ENCODE measurements at regions not wholly inside any gene's neighbourhood (a gene's known extent, or its start where the extent isn't known, plus 50 kb on each side); places are given as distances from the start of the nearest gene placed in this dataset.

DNA sequence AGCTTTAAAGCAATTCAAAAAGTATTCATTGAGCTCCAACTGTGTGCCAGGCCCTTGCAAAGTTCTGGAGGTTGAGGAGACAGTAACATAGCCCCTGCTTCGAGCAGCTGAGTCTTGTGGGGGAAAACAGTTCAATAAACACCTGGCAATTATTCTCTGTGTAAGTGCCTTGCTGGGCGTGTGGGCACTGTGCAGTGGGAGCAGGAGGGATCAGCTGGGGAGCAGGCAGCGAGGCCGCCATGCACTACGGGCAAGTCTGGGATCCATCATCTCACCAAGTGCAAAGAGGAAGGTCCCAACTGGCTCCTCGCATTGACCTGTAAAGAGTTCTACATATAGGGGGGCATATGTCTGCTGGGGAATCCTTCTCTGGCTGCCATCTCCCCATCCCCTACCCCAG, 342.2 kb upstream of the HS6ST1 start:
- H3K36me3 ChIP-seq, result no peaks in the 10 kb centered on the region
- intact Hi-C loops (cut with DNase I), result no loop called here
- TF ChIP-seq EP300 (IDR thresholded peaks at IDR 0.05), result no peak
- TF ChIP-seq POLR2A (IDR thresholded peaks at IDR 0.05), result no peak
- no peak for TF ChIP-seq CTCF (IDR thresholded peaks at IDR 0.05)
- no peaks in the 10 kb centered on the region for H3K9me3 ChIP-seq
- WGBS, 3 donors, result 89 to 91% (median 90%) methylated on average over 6 of the region's 6 CpGs
- no peaks in the 10 kb centered on the region for H3K27me3 ChIP-seq
- H3K27ac ChIP-seq, result no peak overlapping the region
- DNase-seq, result no peak
- H3K4me3 ChIP-seq, result no peak overlapping the region
- no peaks in the 10 kb centered on the region for H3K4me1 ChIP-seq (ENCODE audit: insufficient read depth)

DNA sequence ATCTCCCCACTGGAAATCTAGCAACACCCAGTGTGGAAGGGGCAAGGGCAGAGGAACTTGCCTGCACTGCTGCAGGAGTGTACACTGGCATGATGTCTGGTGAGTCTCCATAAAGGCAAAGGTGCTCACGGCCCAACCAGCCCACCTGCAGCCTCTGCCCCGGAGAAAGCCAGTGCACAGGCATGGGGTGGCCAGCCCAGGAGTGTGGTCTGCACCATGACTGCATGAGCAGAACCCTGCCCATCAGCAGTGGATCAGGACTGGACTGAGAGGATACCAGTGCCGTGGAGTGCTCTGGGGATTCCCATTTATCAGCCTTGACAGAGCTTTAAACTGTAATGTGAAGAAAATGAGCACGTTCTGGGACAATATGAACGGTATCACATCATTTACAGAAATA, 342.6 kb upstream of the HS6ST1 start:
- Histone ChIP-seq H3K27me3 (no peaks in the 10 kb centered on the region), H3K27ac (no peak overlapping the region), H3K36me3 (no peaks in the 10 kb centered on the region), H3K4me3 (no peak overlapping the region), H3K9me3 (no peaks in the 10 kb centered on the region), H3K4me1 (ENCODE audit: insufficient read depth) (no peaks in the 10 kb centered on the region)
- no peak for TF ChIP-seq POLR2A (IDR thresholded peaks at IDR 0.05)
- TF ChIP-seq EP300 (IDR thresholded peaks at IDR 0.05), result no peak
- no peak for TF ChIP-seq CTCF (IDR thresholded peaks at IDR 0.05)
- intact Hi-C loops (cut with DNase I), result no loop called here
- no peak for DNase-seq
- WGBS, 3 donors, result 82 to 91% (median 85%) methylated on average over 5 of the region's 5 CpGs

DNA sequence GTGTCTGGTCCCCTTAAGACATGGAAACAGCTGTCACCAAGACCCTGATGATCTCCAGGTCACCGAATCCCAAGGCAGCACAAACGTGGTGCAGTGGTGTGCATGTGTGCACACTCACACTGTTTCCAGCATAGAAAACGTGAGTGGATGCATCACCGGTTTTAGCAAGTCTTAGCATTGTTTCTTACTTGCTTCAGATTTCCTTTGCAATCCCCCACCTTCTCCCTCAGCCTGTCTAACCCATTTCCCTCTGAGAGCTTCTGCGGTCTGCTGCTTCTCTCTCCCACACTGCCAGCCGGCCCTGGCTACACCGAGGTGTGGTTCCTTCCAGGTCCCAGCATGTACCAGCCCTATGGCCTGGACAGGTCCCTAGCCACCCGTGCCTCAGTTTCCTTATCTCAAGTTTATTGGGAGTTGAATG, 343.4 kb upstream of the HS6ST1 start:
- DNase-seq, result no peak
- TF ChIP-seq POLR2A (IDR thresholded peaks at IDR 0.05) (no peak), CTCF (IDR thresholded peaks at IDR 0.05) (no peak), EP300 (IDR thresholded peaks at IDR 0.05) (no peak)
- H3K9me3 ChIP-seq, result no peaks in the 10 kb centered on the region
- no peaks in the 10 kb centered on the region for H3K36me3 ChIP-seq
- no peak overlapping the region for H3K4me3 ChIP-seq
- no peaks in the 10 kb centered on the region for H3K27me3 ChIP-seq
- H3K27ac ChIP-seq, result no peak overlapping the region
- 63 to 71% (median 66%) methylated on average over 8 of the region's 8 CpGs for whole genome bisulfite sequencing, 3 donors
- no peaks in the 10 kb centered on the region for H3K4me1 ChIP-seq (ENCODE audit: insufficient read depth)
- intact Hi-C loops (cut with DNase I), result no loop called here

DNA sequence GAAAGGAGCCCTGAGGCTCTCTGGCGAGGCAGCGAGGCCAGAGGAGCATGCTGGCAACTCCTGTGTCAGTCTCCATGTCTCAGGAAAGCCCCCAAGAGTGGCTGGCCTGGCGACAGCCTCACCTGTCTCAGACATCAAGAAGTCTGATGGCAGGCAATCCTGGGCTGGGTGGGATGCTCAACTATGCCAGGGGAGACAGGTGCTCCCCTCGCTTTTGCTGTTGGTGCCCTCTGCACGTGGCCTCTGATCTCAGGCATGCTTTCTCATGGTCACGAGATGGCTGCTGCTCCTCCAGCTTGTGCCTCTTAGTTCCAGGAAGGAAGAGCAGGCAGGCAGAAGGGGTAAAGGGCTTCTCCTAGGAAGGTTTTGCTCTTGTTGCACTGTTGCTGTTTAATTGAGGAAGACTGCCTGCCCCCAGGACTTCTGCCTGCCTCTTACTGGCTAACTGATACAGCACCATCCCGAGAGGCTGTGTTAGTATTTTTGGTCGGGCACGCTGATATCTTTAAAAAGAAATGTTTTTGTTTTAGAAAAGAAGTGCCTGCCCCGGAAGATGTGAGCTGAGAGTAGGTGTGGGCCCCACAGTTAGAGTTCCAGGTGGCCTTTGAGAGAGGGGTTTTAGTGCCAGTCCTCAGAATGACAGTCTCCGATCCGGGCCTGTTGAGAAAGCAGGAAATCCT, 344.8 kb upstream of the HS6ST1 start:
- H3K27ac ChIP-seq, result no peak overlapping the region
- intact Hi-C loops (cut with DNase I), result no loop called here
- TF ChIP-seq CTCF (IDR thresholded peaks at IDR 0.05) (no peak), EP300 (IDR thresholded peaks at IDR 0.05) (no peak), POLR2A (IDR thresholded peaks at IDR 0.05) (no peak)
- H3K27me3 ChIP-seq, result no peaks in the 10 kb centered on the region
- no peaks in the 10 kb centered on the region for H3K4me1 ChIP-seq (ENCODE audit: insufficient read depth)
- no peaks in the 10 kb centered on the region for H3K9me3 ChIP-seq
- DNase-seq, result no peak
- no peak overlapping the region for H3K4me3 ChIP-seq
- WGBS, 3 donors, result 87 to 93% (median 90%) methylated on average over 12 of the region's 12 CpGs
- H3K36me3 ChIP-seq, result no peaks in the 10 kb centered on the region

Measured in ovary (tissue), 7 donors.